NCI-H2227 (cell line): ENCODE measurements at regions not wholly inside any gene's neighbourhood (a gene's known extent, or its start where the extent isn't known, plus 50 kb on each side); places are given as distances from the start of the nearest gene placed in this dataset.
A peak's percentile ranks its signal among the peaks of the same experiment; 100 is the strongest.
"Not testable (repeated sequence)": the region's sequence is repeated elsewhere in the genome, so short reads cannot be mapped to it uniquely, and the experiment has no call there.

ENCODE experiments used
- DNase-seq: peaks from one replicate; lab custom pipeline; 2025; ENCODE audit not compliant: unreplicated experiment; lab: John Stamatoyannopoulos, UW

DNA sequence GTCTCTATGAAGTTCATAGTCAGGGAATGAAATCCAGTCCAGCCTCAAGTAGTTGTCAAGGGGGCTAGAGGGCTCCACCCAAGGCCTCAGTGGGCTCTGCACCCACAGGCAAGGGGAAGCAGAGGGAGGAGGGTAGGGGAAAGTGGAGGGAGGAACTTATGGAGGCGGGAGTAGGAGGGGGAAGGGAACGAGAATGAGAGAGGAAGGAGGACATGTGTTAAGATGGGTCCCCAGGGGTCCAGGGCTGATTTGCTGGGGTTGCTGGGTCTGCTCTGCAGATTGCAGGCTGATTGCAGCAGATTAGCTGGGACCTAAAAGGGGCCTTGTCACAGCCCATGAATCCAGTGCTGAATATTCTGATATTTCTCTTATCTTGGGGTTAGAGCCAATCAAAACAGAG lies 166.9 kb upstream of the IL12B start:
- no peak for DNase-seq

DNA sequence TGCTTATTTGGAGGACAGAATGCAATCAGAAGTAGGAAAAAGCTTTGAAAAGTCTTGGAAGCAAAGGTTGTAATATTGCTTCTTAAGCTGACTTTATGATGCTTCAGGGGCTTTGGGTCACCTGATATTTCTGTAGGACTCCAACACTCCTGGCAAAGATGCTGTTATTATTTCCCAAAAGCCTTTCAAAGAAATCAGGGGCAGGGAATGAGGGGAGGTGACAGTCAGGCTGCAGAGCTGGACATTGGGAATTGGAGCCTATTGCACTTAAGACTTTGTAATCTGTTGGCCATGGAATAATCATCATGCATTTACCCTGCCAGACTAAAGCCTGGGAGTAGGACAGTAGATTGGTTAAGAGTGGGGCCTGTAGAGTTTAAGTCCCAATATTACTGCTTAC lies 168.3 kb upstream of the IL12B start:
- no peak for DNase-seq

DNA sequence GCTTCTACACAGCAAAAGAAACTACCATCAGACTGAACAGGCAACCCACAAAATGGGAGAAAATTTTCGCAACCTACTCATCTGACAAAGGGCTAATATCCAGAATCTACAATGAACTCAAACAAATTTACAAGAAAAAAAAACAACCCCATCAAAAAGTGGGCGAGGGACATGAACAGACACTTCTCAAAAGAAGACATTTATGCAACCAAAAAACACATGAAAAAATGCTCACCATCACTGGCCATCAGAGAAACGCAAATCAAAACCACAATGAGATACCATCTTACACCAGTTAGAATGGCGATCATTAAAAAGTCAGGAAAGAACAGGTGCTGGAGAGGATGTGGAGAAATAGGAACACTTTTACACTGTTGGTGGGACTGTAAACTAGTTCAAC lies 171.8 kb upstream of the IL12B start:
- DNase-seq: not testable (repeated sequence)

DNA sequence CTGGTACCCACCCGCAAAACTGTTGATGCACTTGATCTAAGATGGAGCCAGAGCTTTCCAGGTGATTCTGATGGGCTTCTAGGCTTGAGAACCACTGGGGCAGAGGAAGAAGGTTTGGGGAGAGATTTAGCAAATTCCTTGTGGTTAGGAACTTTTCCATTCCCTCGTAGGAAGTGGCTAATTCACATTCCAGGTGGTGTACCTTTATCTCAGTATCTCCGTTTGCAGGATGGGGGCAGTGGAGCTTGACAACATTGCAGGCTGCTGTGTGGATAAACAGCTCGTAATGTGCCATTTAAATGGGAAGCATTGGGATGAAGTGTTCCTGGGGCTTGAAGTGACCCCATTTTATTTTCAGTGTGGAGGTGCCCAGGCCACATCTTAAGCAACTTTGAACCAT lies 172.9 kb upstream of the IL12B start:
- no peak for DNase-seq

DNA sequence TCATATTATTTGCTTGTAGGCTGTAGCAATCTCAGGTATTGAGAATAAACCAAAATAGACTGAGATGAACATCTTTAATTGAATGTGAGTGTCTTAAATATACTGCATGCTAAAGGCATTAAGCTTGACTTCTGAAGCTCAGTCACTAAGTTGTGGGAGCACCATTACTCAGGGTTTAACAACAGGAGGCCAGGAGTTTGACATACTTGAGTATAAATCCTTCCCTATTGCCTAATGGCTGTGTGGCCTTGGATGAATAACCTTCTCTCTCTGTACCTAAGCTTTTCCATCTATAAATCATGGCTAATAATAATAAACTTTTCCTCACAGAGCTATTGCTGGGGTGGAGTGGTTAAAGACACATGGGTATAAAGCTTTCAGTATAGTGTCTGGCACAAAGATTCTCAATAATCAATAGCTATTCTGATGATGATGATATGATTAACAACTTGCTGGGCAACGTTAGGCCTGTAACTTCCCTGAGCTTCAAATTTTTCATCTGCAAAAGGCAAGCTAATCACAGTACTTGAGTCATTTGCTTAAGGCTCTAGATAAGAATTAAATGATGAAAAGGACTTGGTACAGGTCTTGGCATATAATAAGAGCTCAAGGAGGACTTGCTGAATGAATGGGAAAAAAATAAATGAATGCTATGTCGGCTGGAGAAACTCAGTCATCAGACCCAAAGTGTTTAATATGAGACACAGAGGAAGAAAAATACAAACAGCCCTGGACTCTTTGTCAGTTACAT lies 174.0 kb upstream of the IL12B start:
- DNase-seq: no peak

DNA sequence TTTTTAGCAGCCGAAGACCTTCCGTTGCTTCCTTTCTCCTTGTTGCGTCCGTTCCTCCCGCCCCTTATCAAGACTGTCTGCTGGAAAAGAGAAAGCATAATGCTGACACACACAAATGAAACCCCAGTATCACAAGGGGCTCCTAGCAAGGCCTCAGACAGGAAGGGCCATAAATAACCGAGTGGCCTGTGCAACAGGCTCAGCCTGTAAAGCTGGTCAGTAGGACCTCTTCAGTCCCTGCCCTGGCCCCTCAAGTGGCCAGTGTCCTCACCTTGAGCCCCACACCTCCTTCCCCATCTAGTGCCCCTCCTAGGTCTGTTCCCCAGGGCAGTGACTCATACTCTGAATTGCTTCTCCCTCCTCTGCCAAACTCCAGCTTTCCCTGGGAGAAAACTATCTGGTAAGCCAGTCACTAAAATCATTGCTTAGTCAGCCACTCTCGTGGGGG lies 174.6 kb upstream of the IL12B start:
- DNase-seq: no peak

DNA sequence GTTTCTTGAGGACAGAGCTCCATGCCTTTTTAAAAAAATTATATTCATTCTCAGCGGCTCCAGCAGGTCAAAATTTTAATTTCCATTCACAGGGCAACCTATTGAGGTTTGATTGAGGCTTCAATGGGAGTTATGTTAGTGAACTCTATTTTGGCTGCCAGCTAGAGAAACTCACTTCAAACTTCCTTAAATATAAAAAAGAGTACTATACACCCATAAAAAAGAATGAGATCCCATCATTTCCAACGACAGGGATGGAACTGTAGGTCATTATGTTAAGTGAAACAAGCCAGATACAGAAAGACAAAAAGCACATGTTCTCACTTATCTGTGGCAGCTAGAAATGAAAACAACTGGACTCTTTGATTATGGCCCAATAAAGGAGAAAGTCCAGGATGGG lies 176.8 kb upstream of the IL12B start:
- DNase-seq: no peak

DNA sequence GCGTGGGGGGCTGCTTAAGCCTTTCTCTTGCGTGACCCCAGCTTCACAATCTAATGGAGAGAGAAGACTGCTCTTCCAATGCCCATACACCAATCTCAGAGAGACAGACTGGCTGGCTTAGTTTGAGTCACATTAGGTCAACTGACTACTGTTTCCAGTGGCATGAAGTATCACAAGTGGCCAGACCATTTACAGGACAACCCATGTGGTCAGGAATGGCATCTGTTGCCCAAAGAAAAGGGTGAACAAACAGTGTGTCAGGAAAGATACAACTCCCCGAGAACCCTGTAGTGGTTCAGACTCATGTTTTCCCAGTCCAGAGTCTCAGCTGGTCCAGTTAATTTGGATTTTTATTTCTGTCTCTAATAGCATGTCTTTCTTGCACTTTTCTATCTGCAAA lies 177.4 kb upstream of the IL12B start:
- no peak for DNase-seq

DNA sequence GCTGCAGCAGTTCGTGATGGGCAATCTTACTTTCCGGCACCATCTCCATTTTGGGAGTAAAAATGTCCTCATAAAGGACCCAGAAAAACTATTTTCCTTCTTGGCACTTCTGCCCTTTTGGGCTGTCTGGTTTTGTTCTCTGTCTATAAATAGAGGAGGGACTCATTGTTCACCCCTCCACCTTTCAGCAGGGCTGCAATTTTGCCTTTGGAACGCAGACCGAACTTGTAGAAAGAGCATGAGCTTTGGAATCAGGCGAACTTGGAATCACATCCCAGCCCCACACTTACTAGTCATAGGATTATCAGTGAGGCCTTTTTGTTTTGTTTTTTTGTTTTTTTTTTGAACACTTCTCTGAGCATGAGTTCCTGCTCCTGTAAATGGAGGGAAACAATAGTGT lies 178.1 kb upstream of the IL12B start:
- no peak for DNase-seq

DNA sequence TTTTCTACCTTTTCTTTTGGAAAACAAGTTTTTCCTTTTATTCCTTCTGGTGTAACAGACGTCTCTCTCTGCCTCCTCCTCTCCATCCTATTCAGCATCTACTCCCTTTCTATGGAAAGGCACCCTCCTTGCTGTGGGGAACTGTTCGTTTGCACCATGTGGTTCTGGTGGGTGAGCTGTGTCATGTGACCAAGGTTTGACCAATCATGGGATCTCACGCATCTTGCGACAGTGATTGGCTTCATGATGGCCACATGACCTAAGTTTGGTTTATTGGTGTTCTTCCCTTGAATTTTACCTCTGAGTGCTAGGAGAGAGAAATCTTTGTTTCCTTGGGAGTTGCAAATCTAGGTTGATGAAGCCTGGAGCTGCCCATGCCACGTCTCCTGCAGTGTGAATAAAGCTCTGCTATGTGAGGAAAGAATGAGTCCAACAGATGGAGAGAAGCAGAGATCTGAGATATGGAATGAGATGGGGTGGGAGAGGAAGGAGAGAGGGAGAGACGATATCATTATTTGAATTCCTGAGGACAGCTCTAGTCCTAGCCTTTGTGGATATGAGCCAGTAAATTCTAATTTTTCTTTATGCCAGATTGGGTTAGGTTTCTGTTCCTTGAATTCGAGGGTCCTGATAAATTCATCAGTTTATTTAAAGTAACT lies 178.8 kb upstream of the IL12B start:
- DNase-seq: no peak

DNA sequence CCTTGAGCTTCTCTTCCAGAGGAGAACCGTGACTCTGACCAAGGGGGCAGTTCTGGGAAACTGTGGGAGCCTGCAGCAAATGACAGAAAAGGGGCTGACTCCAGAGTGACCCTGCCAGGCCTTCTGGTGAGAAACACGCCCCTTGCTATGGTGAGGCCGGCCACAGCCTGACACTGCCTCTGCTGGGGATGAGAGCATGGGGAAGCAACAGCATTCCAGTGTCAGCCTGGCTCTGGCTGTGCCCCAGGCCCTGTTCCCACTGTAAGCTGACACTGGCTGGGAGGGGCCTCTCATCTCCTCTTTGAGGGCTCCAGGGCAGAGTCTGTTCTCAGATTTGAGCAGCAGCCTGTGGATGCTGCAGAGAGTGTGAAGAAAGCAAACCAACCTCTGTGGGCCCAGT lies 180.0 kb upstream of the IL12B start:
- DNase-seq: no peak

DNA sequence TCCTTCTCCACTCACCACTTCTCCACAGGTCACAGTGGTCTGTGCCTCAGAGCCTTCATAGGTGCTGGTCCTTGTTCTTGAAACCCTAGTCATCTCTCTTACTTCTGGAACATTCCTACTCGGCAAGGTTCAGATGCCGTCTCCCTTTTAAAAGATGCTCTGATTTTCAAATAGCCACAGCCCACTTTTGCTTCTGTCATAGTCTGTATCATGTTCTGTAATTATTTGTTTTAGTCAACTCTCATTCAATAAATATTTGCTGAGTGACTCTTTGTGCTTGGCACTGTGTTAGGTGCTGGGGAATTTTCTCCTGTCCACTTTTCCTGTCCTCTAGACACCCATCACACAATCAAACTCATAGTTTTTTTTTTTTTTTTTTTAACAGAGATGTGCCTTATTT lies 181.3 kb upstream of the IL12B start:
- no peak for DNase-seq

DNA sequence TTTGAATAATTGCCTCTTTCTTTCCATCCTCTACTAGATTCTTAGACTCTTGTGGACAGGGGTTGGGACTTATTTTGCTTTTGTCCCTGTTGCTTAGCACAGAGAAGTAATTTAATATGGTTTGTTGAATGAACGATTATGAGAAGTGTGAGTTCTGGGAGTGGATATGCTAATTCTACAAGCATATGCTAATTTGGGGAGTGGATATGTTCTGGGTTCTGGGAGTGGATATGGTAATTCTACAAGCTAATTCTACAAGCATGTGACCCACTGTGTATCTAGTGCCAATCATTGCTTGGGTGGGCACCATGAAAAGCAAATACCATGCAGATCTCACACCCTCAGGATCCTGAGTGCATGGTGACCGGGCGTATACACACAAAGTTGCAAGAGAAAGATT lies 181.8 kb upstream of the IL12B start:
- no peak for DNase-seq

DNA sequence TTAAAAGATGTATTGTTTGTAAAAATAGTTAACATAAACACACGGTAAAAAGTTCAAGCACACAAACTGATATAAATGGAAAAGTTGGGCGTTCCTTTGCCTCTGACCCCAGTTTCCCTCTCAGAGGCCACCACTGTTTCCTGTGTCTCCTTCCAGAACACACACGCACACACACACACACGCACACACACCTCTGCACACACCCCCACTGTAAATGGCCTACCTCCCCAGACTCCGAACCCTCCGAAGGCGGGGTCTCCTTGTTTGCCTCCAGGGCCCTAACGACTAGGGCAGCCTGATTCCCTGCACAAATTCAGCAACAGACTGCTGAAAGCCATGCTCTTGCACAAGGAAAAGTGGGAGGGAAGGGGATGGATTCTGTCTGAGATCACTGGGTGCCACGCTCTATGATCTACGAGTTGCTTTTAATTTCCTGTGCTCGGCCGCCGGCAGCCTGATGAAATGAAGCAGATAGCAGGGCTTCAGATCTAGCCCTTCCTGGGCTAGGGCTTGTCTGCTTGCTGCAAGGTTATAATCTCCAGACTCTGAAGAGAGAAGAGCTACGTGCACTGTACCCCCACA lies 184.0 kb upstream of the IL12B start:
- no peak for DNase-seq

DNA sequence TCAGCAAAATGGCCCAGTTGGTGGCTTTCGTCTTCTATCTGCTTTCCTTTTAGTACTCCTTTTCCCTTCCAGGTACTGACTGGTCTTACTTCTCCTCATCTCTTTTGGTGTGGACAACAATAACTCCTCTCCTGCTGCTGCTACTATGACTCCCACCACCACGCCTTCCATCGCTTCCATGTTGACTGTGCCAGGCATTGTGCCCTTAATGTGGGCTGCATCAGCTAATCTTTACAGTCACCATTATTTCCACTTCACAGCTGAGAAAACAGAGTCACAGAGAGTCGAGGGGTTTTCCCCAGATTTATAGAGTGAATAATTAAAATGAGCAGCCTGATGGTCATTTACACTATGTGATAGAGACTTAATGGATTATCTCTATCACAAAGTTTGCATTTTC lies 184.9 kb upstream of the IL12B start:
- DNase-seq: no peak

DNA sequence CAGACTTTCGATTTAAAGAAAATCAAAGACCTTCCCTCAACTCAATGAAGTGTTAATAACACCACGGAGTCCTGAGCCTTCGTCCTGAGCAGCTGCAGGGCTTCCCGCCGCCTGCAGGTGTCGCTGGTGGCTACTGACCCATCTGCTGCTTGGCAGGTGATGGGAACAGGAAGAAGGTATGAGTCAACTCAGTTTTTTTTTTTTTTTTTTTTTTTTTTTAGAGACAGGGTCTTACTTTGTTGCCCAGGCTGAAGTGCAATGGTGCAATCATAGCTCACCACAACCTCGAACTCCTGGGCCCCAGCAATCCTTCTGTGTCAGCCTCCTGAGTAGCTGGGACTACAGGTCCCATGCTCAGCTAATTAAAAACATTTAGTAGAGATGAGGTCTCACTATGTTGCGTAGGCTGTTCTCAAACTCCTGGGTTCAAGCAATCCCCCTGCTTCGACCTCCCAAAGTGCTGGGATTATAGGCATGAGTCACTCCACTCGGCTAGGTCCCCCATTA lies 185.7 kb upstream of the IL12B start:
- peak; percentile 17 for DNase-seq

DNA sequence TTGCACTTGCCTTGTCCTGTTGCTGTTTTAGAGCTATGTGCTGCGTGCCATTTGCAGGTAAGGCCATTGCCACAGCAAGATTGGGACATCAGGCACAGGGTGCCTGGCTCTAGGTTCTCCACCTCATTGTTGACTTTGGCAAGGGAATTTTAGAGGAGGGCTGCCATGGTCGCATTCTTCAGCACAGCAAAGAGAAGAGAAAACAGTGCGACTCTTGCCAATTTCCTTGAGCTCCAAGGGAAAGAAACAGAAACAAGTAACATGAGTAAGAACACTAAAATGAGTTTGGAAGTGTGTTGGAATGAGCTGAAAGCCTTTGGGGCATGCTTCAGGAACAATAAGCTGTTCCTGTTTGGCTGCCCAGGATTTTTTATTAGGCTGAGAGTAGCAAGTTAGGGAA lies 188.1 kb upstream of the IL12B start:
- DNase-seq: no peak

DNA sequence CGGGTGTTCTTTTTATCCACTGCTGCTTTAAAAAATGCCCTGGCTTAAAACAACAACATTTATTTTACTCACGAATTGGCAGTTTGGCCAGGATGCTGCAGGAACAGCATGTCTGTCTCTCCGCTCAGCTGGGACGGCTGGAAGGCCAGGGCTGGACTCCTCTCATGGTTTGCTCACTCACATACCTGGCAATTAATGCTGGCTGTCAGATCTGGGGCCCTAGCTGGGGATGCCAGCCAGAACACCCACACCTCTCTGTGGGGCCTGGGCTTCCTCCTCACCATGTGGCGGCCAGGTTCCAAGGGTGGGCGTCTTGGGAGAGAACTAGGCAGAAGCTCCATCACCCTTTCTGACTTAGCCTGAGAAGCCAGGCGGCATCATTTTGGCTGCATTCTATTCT lies 189.1 kb upstream of the IL12B start:
- no peak for DNase-seq

DNA sequence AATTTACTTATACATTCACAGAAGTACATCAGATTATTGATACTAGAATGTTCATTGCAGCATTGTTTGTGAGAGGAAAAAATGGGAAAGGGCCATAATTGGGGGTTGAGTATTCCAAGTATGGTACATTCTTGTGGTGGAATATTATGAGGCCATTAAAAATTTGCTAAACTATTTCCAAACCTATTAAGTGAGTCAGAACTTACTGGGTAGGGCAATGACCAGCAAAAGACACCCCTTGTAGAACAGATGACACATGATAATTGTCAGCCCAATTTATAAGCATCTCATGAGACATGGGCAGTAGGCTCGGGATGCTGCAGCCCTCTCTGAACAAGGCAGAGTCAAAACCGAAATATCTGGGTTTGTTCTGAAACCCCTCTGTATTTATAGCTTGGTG lies 192.6 kb upstream of the IL12B start:
- no peak for DNase-seq

DNA sequence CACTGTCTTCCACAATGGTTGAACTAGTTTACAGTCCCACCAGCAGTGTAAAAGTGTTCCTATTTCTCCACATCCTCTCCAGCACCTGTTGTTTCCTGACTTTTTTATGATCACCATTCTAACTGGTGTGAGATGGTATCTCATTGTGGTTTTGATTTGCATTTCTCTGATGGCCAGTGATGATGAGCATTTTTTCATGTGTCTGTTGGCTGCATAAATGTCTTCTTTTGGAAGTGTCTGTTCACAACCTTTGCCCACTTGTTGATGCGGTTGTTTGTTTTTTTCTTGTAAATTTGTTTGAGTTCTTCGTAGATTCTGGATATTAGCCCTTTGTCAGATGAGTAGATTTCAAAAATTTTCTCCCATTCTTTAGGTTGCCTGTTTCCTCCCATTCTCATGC lies 194.0 kb upstream of the IL12B start:
- DNase-seq: not testable (repeated sequence)

DNA sequence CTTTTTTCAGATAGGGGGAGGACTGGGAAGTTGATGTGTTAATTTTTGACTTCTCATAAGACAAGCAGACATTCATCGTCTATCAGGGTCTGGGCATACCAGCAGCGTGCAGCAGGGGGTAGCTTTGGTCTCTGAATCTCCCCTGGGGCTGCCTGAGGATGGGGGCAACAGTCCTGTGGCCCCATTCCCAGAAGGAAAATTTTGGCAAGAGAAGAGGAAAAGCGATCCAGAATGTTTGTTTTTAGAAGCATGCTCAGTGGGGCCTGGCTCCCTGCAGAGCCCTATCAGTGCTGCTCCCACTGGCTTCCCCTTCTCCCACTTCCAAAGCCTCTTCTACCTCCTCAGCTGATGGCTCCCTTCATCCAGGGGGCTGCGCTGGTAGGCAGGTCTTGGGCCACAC lies 194.8 kb upstream of the IL12B start:
- no peak for DNase-seq

DNA sequence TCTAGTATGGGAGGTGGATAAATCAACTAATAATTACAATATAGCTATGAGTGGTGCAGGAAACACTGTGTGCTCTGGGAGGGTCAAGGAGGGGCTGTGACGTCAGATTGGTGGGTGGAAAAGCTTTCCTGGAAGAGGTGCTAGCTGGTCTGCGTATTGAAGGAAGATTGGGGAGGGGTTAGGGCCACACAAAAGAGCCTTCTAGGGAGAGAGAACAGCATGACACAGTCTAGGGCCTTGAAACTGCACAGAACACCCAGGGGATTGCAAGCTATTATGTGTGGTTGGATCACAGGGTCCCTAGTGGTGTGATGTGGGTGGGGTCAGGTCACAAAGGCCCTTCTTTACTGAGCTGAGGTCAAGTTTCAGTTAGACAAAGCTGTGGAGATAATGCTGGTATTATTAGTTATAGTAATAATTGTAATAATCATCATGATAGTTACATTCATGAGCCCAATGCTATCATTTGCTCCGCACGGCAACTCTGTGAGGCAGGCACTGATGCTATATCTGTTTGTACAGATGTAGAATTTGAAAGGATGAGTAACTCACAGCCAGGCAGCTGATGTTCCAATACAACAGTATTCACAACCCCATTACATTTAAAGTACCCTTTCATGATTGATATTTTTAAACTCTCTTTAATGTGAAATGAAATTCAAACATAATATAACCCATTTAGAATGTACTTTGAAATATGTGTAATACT lies 197.4 kb upstream of the IL12B start:
- DNase-seq: no peak
